PC-9 (cell line): ENCODE measurements at regions not wholly inside any gene's neighbourhood (a gene's known extent, or its start where the extent isn't known, plus 50 kb on each side); places are given as distances from the start of the nearest gene placed in this dataset.

Source experiments
- EZH2 ChIP-seq: fragments of 200-600 bp; sonication (generic); IDR thresholded peaks from 2 replicates; pipeline ENCODE4 v1.8.0; 2017; ENCODE audit warnings: antibody characterized with exemption, low read depth
- TF ChIP-seq, protein P1 (sequence below): fragments of 200-600 bp; sonication (generic); conservative IDR thresholded peaks from 2 replicates; pipeline ENCODE4 v1.6.1; 2017; ENCODE audit warnings: mixed run types, antibody characterized with exemption, mild to moderate bottlenecking, moderate library complexity

GRCh38 chr18:50466634-50467033 is 91.8 kb downstream of the SKA1 start:
- TF ChIP-seq, protein P1, sequence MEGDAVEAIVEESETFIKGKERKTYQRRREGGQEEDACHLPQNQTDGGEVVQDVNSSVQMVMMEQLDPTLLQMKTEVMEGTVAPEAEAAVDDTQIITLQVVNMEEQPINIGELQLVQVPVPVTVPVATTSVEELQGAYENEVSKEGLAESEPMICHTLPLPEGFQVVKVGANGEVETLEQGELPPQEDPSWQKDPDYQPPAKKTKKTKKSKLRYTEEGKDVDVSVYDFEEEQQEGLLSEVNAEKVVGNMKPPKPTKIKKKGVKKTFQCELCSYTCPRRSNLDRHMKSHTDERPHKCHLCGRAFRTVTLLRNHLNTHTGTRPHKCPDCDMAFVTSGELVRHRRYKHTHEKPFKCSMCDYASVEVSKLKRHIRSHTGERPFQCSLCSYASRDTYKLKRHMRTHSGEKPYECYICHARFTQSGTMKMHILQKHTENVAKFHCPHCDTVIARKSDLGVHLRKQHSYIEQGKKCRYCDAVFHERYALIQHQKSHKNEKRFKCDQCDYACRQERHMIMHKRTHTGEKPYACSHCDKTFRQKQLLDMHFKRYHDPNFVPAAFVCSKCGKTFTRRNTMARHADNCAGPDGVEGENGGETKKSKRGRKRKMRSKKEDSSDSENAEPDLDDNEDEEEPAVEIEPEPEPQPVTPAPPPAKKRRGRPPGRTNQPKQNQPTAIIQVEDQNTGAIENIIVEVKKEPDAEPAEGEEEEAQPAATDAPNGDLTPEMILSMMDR, result no peak
- no peak for TF ChIP-seq EZH2
